Left lung (tissue), 4 donors: ENCODE measurements at regions not wholly inside any gene's neighbourhood (a gene's known extent, or its start where the extent isn't known, plus 50 kb on each side); places are given as distances from the start of the nearest gene placed in this dataset.

Source experiments
- ATAC-seq: fragments of 200-7000 bp; cut with Tn5 transposase; one replicate; pipeline ENCODE4 v1.9.1; 2020; ENCODE audit warnings: moderate library complexity
- DNase-seq, 4 donors: peaks; one replicate each; pipeline ENCODE4 v3.0.0-alpha.2; 2013 to 2020
- H3K27ac ChIP-seq, 2 donors: fragments of 200-600 bp; sonication (generic) in 1 of 2; one replicate each; pipeline versions ENCODE4 v1.5.0 to v1.8.0; 2020 to 2021
- H3K27me3 ChIP-seq, 2 donors: fragments of 200-600 bp; sonication (generic) in 1 of 2; one replicate each; pipeline versions ENCODE4 v1.5.0 to v1.8.0; 2020 to 2021
- H3K36me3 ChIP-seq, 2 donors: fragments of 200-600 bp; sonication (generic) in 1 of 2; one replicate each; pipeline versions ENCODE4 v1.5.0 to v1.8.0; 2020 to 2021
- H3K4me1 ChIP-seq, 2 donors: fragments of 200-600 bp; one replicate each; pipeline ENCODE4 v1.8.0; 2021
- H3K4me3 ChIP-seq, 2 donors: fragments of 200-600 bp; sonication (generic) in 1 of 2; one replicate each; pipeline versions ENCODE4 v1.5.0 to v1.8.0; 2020 to 2021; ENCODE audit warnings: mild to moderate bottlenecking in 1 of 2
- H3K9me3 ChIP-seq, 2 donors: fragments of 200-600 bp; sonication (generic) in 1 of 2; one replicate each; pipeline versions ENCODE4 v1.5.0 to v1.8.0; 2020 to 2021
- CTCF ChIP-seq, 2 donors: fragments of 200-600 bp; sonication (generic) in 1 of 2; IDR thresholded peaks; one replicate each; pipeline versions ENCODE4 v1.5.0 to v1.8.0; 2021; ENCODE audit warnings: antibody characterized with exemption in 2 of 2
- intact Hi-C, 2 donors: fragments of 100-400 bp; cut with DNase I; formaldehyde crosslinking; loops; one replicate each; pipeline versions ENCODE4 v1.11.2 to v1.14.2; 2022
- donor health status: DM: no; HTN: yes; CAD: no.
- donor health status: DM: no; HTN: no; CAD: no.

GRCh38 chr11:24375351-24375750 is 121.5 kb upstream of the LUZP2 start:
- intact Hi-C loops: no loop called here
- Histone ChIP-seq H3K4me1 (no peaks in the 10 kb centered on the region), H3K4me3 (no peak overlapping the region), H3K27me3 (no peaks in the 10 kb centered on the region), H3K36me3 (no peaks in the 10 kb centered on the region), H3K9me3 (no peaks in the 10 kb centered on the region), H3K27ac (no peak overlapping the region)
- no peak for ATAC-seq
- no peak for TF ChIP-seq CTCF (IDR thresholded peaks at IDR 0.05)
- DNase-seq: no peak

GRCh38 chr11:24375931-24376330 is 120.9 kb upstream of the LUZP2 start:
- intact Hi-C loops: no loop called here
- H3K9me3 ChIP-seq: no peaks in the 10 kb centered on the region
- no peaks in the 10 kb centered on the region for H3K4me1 ChIP-seq
- no peak for DNase-seq
- no peaks in the 10 kb centered on the region for H3K27me3 ChIP-seq
- H3K36me3 ChIP-seq: no peaks in the 10 kb centered on the region
- H3K4me3 ChIP-seq: no peak overlapping the region
- no peak for ATAC-seq
- H3K27ac ChIP-seq: no peak overlapping the region
- no peak for TF ChIP-seq CTCF (IDR thresholded peaks at IDR 0.05)

GRCh38 chr11:24383137-24383536 is 113.7 kb upstream of the LUZP2 start:
- H3K9me3 ChIP-seq: no peaks in the 10 kb centered on the region
- no peaks in the 10 kb centered on the region for H3K36me3 ChIP-seq
- H3K27ac ChIP-seq: no peak overlapping the region
- no peak for DNase-seq
- H3K4me3 ChIP-seq: no peak overlapping the region
- no peak for TF ChIP-seq CTCF (IDR thresholded peaks at IDR 0.05)
- no peaks in the 10 kb centered on the region for H3K27me3 ChIP-seq
- no peaks in the 10 kb centered on the region for H3K4me1 ChIP-seq
- ATAC-seq: no peak
- intact Hi-C loops: no loop called here

GRCh38 chr11:24384240-24384639 is 112.6 kb upstream of the LUZP2 start:
- no peaks in the 10 kb centered on the region for H3K9me3 ChIP-seq
- no peak overlapping the region for H3K4me3 ChIP-seq
- H3K27ac ChIP-seq: no peak overlapping the region
- no peak for ATAC-seq
- TF ChIP-seq CTCF (IDR thresholded peaks at IDR 0.05): no peak
- H3K4me1 ChIP-seq: no peaks in the 10 kb centered on the region
- intact Hi-C loops: no loop called here
- no peaks in the 10 kb centered on the region for H3K27me3 ChIP-seq
- no peak for DNase-seq
- H3K36me3 ChIP-seq: no peaks in the 10 kb centered on the region

- TF ChIP-seq CTCF (IDR thresholded peaks at IDR 0.05): peak in 1 of 2 donors; percentile 23
- H3K4me1 ChIP-seq: no peaks in the 10 kb centered on the region
- H3K27ac ChIP-seq: no peak overlapping the region
- no peak overlapping the region for H3K4me3 ChIP-seq
- no peaks in the 10 kb centered on the region for H3K9me3 ChIP-seq
- DNase-seq: peak in 2 of 4 donors; percentile 11 to 53
- H3K27me3 ChIP-seq: no peaks in the 10 kb centered on the region
- peak; percentile 90 for ATAC-seq
- intact Hi-C loops: no loop called here
- no peaks in the 10 kb centered on the region for H3K36me3 ChIP-seq
Observed at GRCh38 chr11:24386546-24387397, 110.1 kb upstream of the LUZP2 start.
